ENCODE measurements at regions not wholly inside any gene's neighbourhood (a gene's known extent, or its start where the extent isn't known, plus 50 kb on each side); places are given as distances from the start of the nearest gene placed in this dataset.

- no peak for DNase-seq (ENCODE audit: low read depth)
- TF ChIP-seq, protein P1, sequence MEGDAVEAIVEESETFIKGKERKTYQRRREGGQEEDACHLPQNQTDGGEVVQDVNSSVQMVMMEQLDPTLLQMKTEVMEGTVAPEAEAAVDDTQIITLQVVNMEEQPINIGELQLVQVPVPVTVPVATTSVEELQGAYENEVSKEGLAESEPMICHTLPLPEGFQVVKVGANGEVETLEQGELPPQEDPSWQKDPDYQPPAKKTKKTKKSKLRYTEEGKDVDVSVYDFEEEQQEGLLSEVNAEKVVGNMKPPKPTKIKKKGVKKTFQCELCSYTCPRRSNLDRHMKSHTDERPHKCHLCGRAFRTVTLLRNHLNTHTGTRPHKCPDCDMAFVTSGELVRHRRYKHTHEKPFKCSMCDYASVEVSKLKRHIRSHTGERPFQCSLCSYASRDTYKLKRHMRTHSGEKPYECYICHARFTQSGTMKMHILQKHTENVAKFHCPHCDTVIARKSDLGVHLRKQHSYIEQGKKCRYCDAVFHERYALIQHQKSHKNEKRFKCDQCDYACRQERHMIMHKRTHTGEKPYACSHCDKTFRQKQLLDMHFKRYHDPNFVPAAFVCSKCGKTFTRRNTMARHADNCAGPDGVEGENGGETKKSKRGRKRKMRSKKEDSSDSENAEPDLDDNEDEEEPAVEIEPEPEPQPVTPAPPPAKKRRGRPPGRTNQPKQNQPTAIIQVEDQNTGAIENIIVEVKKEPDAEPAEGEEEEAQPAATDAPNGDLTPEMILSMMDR (conservative IDR thresholded peaks at IDR 0.05; ENCODE audit: control insufficient read depth, insufficient read depth, low read depth, low read length): no peak
- H3K4me3 ChIP-seq (ENCODE audit: control insufficient read depth, low read depth, low read length): no peak overlapping the region
These were observed 89.7 kb downstream of the C21orf91 start for GRCh38 chr21:17729455-17729854.

DNA sequence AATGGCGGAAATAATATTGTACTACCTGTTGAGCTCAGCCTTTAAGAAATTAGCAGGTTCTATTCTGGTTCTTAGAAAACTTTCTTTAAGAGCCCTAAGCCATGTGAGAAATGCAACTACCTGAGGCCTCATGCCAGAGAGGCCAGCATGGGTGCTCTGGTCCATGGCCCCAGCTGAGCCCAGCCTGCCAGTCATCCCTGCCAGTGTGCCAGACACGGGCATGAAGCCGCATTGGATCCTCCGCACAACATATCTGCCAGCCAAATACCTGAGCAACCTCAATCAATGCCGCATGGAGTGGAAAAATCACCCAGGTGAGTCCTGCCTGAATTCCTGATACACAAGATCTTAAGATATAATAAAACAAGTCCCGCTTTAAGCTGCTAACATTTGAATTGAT lies 91.8 kb downstream of the C21orf91 start:
- TF ChIP-seq, protein P1 (conservative IDR thresholded peaks at IDR 0.05; ENCODE audit: control insufficient read depth, insufficient read depth, low read depth, low read length): no peak
- no peak overlapping the region for H3K4me3 ChIP-seq (ENCODE audit: control insufficient read depth, low read depth, low read length)
- DNase-seq (ENCODE audit: low read depth): no peak

- peak; percentile 2 for DNase-seq (ENCODE audit: low read depth)
- H3K4me3 ChIP-seq (ENCODE audit: control insufficient read depth, low read depth, low read length): no peak overlapping the region
- TF ChIP-seq, protein P1 (conservative IDR thresholded peaks at IDR 0.05; ENCODE audit: control insufficient read depth, insufficient read depth, low read depth, low read length): no peak
These were observed 92.9 kb downstream of the C21orf91 start for GRCh38 chr21:17726047-17726829.

DNA sequence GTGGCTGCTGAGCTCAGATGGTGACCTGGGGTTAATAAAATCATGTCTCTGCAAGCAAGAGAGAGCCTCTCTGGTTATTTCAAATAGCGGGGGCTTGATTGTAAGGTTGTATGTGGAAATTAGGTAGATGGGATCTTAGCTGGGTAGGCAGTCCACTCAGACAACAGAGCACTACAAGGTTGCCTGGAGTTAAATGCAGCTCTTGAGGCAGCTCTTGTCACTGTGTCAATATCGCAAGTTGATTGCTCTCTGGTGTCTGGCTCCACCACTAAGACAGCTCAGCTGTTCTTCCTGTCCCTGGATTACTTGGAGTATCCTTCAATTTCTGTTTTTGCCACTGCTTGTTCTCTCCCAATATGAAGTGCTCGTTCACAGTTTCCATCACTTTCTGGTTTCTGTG lies 93.8 kb downstream of the C21orf91 start:
- H3K4me3 ChIP-seq (ENCODE audit: control insufficient read depth, low read depth, low read length): no peak overlapping the region
- DNase-seq (ENCODE audit: low read depth): no peak
- TF ChIP-seq, protein P1 (conservative IDR thresholded peaks at IDR 0.05; ENCODE audit: control insufficient read depth, insufficient read depth, low read depth, low read length): no peak

DNA sequence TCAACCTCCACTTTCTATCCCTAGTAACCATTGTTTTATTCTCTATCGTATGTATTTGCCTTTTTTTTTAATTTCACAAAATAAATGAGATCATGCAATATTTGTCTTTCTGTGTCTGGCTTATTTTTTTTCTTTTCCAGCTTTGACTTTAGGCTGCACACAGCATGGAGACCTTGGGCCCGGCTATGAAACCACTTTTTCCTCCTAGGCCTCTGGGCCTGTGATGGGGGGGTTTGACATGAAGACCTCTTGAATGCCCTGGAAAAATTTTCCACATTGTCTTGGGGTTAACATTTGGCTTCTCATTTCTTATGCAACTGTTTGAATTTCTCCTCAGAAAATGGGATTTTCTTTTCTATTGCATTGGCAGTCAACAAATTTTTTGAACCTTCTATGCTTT lies 100.2 kb upstream of the BTG3 start:
- TF ChIP-seq, protein P1 (conservative IDR thresholded peaks at IDR 0.05; ENCODE audit: control insufficient read depth, insufficient read depth, low read depth, low read length): no peak
- DNase-seq (ENCODE audit: low read depth): no peak
- H3K4me3 ChIP-seq (ENCODE audit: control insufficient read depth, low read depth, low read length): no peak overlapping the region

GRCh38 chr21:17711896-17712295 lies 99.2 kb upstream of the BTG3 start:
- DNase-seq (ENCODE audit: low read depth): no peak
- no peak overlapping the region for H3K4me3 ChIP-seq (ENCODE audit: control insufficient read depth, low read depth, low read length)
- TF ChIP-seq, protein P1 (conservative IDR thresholded peaks at IDR 0.05; ENCODE audit: control insufficient read depth, insufficient read depth, low read depth, low read length): no peak

Data from fibroblast of mammary gland (primary cell).